ENCODE measurements at regions not wholly inside any gene's neighbourhood (a gene's known extent, or its start where the extent isn't known, plus 50 kb on each side); places are given as distances from the start of the nearest gene placed in this dataset.

- TF ChIP-seq CTCF (IDR thresholded peaks at IDR 0.05), result no peak
- TF ChIP-seq POLR2AphosphoS5 (IDR thresholded peaks at IDR 0.05; ENCODE audit: insufficient read depth in 1 of 2, low read depth in 1 of 2), result no peak
- no peak for TF ChIP-seq POLR2A (IDR thresholded peaks at IDR 0.05)
- no peak overlapping the region for H3K4me3 ChIP-seq
- no peak for DNase-seq (ENCODE audit: extremely low spot score in 2 of 2)
- no peaks in the 10 kb centered on the region for H3K9me3 ChIP-seq
- no peak overlapping the region for H3K27ac ChIP-seq
- peaks cover 15% of the 10 kb centered on the region for H3K4me1 ChIP-seq
- no peaks in the 10 kb centered on the region for H3K27me3 ChIP-seq
- no peaks in the 10 kb centered on the region for H3K36me3 ChIP-seq
- intact Hi-C loops (cut with DNase I), result no loop called here
These were observed 508.4 kb upstream of the SULF2 start for GRCh38 chr20:48293671-48294070.

- TF ChIP-seq POLR2AphosphoS5 (IDR thresholded peaks at IDR 0.05; ENCODE audit: insufficient read depth in 1 of 2, low read depth in 1 of 2), result no peak
- TF ChIP-seq POLR2A (IDR thresholded peaks at IDR 0.05), result no peak
- TF ChIP-seq CTCF (IDR thresholded peaks at IDR 0.05), result no peak
- intact Hi-C loops (cut with DNase I), result no loop called here
These were observed 507.5 kb upstream of the SULF2 start for GRCh38 chr20:48292806-48293205.

DNA sequence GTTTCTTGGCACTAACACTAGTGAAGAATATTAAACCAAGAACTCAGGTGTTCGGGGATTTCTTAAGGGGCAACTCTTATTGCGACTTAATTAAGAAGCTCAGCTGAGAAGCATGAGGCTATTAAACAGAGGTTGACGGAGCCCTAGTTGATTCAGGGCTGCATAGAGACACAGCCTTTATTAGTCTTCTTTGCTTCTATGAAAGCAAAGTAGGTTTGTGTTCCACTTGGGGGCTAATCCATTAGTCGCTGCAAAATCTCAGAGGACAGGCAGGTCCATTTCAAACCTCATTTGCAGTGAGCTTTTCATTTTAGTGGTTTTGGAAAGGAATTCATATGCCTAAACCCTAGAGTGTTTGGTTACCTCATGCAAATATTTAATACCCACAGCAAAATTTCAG lies 506.6 kb upstream of the SULF2 start:
- intact Hi-C loops (cut with DNase I), result no loop called here
- H3K27ac ChIP-seq, result no peak overlapping the region
- TF ChIP-seq POLR2A (IDR thresholded peaks at IDR 0.05) (no peak), POLR2AphosphoS5 (IDR thresholded peaks at IDR 0.05; ENCODE audit: insufficient read depth in 1 of 2, low read depth in 1 of 2) (no peak), CTCF (IDR thresholded peaks at IDR 0.05) (no peak)

More at GRCh38 chr20:48292806-48293205, 507.5 kb upstream of the SULF2 start:
- Histone ChIP-seq H3K27me3 (no peaks in the 10 kb centered on the region), H3K9me3 (no peaks in the 10 kb centered on the region), H3K4me3 (no peak overlapping the region), H3K36me3 (no peaks in the 10 kb centered on the region), H3K27ac (no peak overlapping the region), H3K4me1 (peaks cover 15% of the 10 kb centered on the region)
- no peak for DNase-seq (ENCODE audit: extremely low spot score in 2 of 2)

DNA sequence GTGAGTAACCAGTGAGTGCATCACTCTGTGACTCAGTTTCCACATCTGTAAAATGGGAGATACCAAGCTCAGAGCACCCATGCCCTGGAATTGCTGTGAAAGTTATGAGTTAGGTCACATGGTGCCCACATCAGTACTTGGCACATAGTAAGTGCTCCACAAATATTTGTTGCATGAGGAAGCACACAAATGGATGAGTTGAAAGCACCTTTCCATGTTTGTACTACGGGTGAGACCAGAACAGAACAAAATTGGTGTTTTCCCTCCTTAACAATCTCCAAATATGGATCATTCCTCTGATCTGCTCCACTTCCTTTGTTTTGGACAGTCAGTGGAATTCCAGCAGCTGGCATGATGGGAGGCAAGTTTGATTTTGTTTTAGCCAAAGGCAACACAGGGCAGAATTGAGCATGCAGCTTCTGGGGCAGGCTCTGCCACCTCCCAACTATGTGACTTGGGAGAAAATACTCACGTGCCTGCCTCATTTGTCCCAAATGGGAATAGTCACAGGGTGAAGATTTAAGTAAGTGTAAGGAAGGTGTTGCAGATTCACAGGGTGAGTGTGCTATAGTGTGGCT lies 503.7 kb upstream of the SULF2 start:
- TF ChIP-seq POLR2A (IDR thresholded peaks at IDR 0.05) (no peak), CTCF (IDR thresholded peaks at IDR 0.05) (no peak), POLR2AphosphoS5 (IDR thresholded peaks at IDR 0.05; ENCODE audit: insufficient read depth in 1 of 2, low read depth in 1 of 2) (no peak)
- intact Hi-C loops (cut with DNase I), result no loop called here
- H3K4me1 ChIP-seq, result peaks cover 13% of the 10 kb centered on the region

More for the DNA sequence above, 506.6 kb upstream of the SULF2 start:
- no peaks in the 10 kb centered on the region for H3K27me3 ChIP-seq
- no peaks in the 10 kb centered on the region for H3K36me3 ChIP-seq
- no peaks in the 10 kb centered on the region for H3K9me3 ChIP-seq
- H3K4me3 ChIP-seq, result no peak overlapping the region
- DNase-seq (ENCODE audit: extremely low spot score in 2 of 2), result no peak
- peaks cover 24% of the 10 kb centered on the region for H3K4me1 ChIP-seq

DNA sequence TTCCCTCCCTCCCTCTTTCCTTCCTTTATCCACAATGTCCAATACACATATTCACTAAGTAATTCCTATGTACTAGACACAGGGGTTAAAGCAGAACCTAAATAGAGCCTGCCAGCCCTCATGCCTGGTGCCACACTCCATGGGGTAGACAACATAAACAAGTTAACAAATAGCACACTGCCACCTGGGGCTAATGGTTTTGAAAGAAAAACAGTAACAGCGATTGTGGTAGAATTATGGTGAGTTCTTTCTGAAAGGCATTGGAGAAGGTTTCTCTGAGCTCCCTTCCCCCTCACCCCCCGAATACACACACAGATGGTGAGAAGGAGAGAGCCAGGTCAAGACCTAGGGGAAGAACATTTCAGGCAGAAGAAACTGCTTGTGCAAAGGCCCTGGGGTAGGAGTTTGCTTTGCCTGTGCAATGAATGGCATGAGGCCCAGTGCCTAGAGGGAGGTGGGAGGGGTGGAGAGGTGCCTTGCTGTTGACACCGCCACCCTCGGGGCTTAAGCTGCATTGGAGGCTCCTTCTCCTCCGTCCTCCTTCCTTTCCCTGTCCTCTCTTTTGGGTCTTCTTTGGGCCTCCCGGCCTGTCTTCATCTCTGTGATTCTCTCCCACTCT lies 502.4 kb upstream of the SULF2 start:
- H3K27me3 ChIP-seq, result no peaks in the 10 kb centered on the region
- H3K9me3 ChIP-seq, result no peaks in the 10 kb centered on the region
- H3K4me3 ChIP-seq, result no peak overlapping the region
- peak overlapping the region; percentile 54 for H3K27ac ChIP-seq
- H3K4me1 ChIP-seq, result peaks cover 13% of the 10 kb centered on the region
- no peaks in the 10 kb centered on the region for H3K36me3 ChIP-seq
- TF ChIP-seq CTCF (IDR thresholded peaks at IDR 0.05) (no peak), POLR2A (IDR thresholded peaks at IDR 0.05) (no peak), POLR2AphosphoS5 (IDR thresholded peaks at IDR 0.05; ENCODE audit: insufficient read depth in 1 of 2, low read depth in 1 of 2) (no peak)
- DNase-seq (ENCODE audit: extremely low spot score in 2 of 2), result no peak
- intact Hi-C loops (cut with DNase I), result no loop called here

More for the DNA sequence above, 503.7 kb upstream of the SULF2 start:
- no peak for DNase-seq (ENCODE audit: extremely low spot score in 2 of 2)
- H3K27me3 ChIP-seq, result no peaks in the 10 kb centered on the region
- no peak overlapping the region for H3K27ac ChIP-seq
- no peak overlapping the region for H3K4me3 ChIP-seq
- no peaks in the 10 kb centered on the region for H3K36me3 ChIP-seq
- H3K9me3 ChIP-seq, result no peaks in the 10 kb centered on the region
